ENCODE measurements at regions not wholly inside any gene's neighbourhood (a gene's known extent, or its start where the extent isn't known, plus 50 kb on each side); places are given as distances from the start of the nearest gene placed in this dataset.

GRCh38 chr3:59698091-59698490, 648.3 kb upstream of the CFAP20DC start:
- no peak for DNase-seq (ENCODE audit: low read depth, low spot score)

GRCh38 chr3:59696783-59697182, 647.0 kb upstream of the CFAP20DC start:
- no peak for DNase-seq (ENCODE audit: low read depth, low spot score)

- no peak for DNase-seq (ENCODE audit: low read depth, low spot score)
These were observed 646.0 kb upstream of the CFAP20DC start for GRCh38 chr3:59695860-59696259.

- no peak for DNase-seq (ENCODE audit: low read depth, low spot score)
These were observed 642.3 kb upstream of the CFAP20DC start for GRCh38 chr3:59692117-59692516.

GRCh38 chr3:59690886-59691285, 641.1 kb upstream of the CFAP20DC start:
- no peak for DNase-seq (ENCODE audit: low read depth, low spot score)

GRCh38 chr3:59688636-59689035, 638.8 kb upstream of the CFAP20DC start:
- no peak for DNase-seq (ENCODE audit: low read depth, low spot score)

GRCh38 chr3:59685432-59685831, 635.6 kb upstream of the CFAP20DC start:
- DNase-seq (ENCODE audit: low read depth, low spot score) = no peak

GRCh38 chr3:59684766-59685165, 634.9 kb upstream of the CFAP20DC start:
- no peak for DNase-seq (ENCODE audit: low read depth, low spot score)

- DNase-seq (ENCODE audit: low read depth, low spot score) = no peak
These were observed 631.1 kb upstream of the CFAP20DC start for GRCh38 chr3:59680919-59681318.

GRCh38 chr3:59677747-59678702, 628.2 kb upstream of the CFAP20DC start:
- DNase-seq (ENCODE audit: low read depth, low spot score) = no peak

GRCh38 chr3:59675495-59675894, 625.7 kb upstream of the CFAP20DC start:
- DNase-seq (ENCODE audit: low read depth, low spot score) = no peak

- DNase-seq (ENCODE audit: low read depth, low spot score) = no peak
These were observed 613.4 kb upstream of the CFAP20DC start for GRCh38 chr3:59663076-59663850.

- DNase-seq (ENCODE audit: low read depth, low spot score) = no peak
These were observed 611.2 kb upstream of the CFAP20DC start for GRCh38 chr3:59660852-59661625.

- no peak for DNase-seq (ENCODE audit: low read depth, low spot score)
These were observed 610.6 kb upstream of the CFAP20DC start for GRCh38 chr3:59660376-59660775.

- DNase-seq (ENCODE audit: low read depth, low spot score) = no peak
These were observed 609.9 kb upstream of the CFAP20DC start for GRCh38 chr3:59659755-59660154.

- no peak for DNase-seq (ENCODE audit: low read depth, low spot score)
These were observed 609.0 kb upstream of the CFAP20DC start for GRCh38 chr3:59658866-59659265.

GRCh38 chr3:59658274-59658673, 608.4 kb upstream of the CFAP20DC start:
- DNase-seq (ENCODE audit: low read depth, low spot score) = no peak

GRCh38 chr3:59655418-59656015, 605.7 kb upstream of the CFAP20DC start:
- no peak for DNase-seq (ENCODE audit: low read depth, low spot score)

GRCh38 chr3:59654480-59655417, 604.9 kb upstream of the CFAP20DC start:
- DNase-seq (ENCODE audit: low read depth, low spot score) = no peak

- no peak for DNase-seq (ENCODE audit: low read depth, low spot score)
These were observed 604.3 kb upstream of the CFAP20DC start for GRCh38 chr3:59654123-59654479.
